GM18508 (cell line): ENCODE measurements at regions not wholly inside any gene's neighbourhood (a gene's known extent, or its start where the extent isn't known, plus 50 kb on each side); places are given as distances from the start of the nearest gene placed in this dataset.

Experiments used
- ATAC-seq: cut with Tn5 transposase; IDR thresholded peaks from one replicate; pipeline ENCODE4 v1.9.1; 2021; ENCODE audit warnings: moderate number of reproducible peaks; ENCODE audit not compliant: insufficient read depth, unreplicated experiment

- no peak for ATAC-seq
These were observed 152.3 kb upstream of the ZNF516 start for GRCh38 chr18:76647322-76647721.

DNA sequence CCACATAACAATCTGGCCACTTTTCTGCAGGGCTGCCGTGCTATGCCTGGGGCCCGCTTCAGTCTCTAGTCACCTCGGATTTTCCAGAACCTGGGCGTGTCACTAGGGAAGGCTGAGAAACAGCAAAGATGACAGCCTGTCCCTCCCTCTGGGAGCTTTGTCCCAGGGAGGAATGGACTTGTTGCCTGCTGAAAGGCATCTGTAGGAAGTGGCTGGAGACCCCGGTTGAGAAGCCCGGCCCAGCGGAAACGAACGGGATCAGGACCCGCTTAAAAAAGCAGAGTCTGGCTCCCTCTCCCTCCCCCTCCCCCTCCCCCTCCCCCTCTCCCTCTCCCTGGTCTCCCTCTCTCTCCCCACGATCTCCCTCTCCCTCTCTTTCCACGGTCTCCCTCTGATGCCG is 149.5 kb upstream of the ZNF516 start:
- no peak for ATAC-seq

DNA sequence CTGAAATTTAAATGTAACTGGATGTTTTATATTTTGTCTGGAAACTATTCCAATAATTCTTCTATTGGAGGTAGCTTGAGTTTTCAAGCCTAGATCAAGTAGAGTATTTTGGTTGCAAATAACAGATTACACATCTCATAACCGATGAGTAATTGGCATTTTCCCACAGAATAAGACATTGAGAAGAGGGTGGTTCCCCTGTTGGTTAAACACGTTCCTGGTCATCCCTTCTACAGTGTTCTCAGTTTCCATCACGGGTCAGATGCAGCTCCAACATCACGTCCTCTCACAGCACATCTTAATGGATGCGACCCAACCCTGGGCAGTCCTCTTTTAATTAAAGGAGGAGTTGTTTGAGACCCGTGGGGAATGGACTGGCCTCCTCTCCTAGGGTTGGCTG is 149.0 kb upstream of the ZNF516 start:
- ATAC-seq: no peak

DNA sequence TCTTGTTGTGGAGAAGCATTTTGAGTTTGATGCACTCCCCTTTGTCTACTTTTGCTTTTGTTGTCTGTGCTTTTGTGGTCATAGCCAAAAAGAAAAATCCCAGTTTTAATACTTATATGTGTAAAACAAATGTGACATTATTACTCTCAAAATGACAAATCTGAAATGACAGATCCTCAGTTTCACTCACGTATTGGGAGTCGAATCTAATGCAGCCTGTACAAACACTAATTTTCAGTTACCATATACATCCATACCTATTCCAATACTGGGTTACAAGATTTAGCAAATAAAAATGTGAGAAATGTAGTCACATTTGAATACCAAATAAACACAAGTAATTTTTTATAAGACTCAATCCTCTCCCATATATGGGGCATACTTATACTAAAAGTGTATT is 148.2 kb upstream of the ZNF516 start:
- no peak for ATAC-seq

- no peak for ATAC-seq
These were observed 145.4 kb upstream of the ZNF516 start for GRCh38 chr18:76640438-76640837.

GRCh38 chr18:76634564-76634963 is 139.5 kb upstream of the ZNF516 start:
- ATAC-seq: no peak

DNA sequence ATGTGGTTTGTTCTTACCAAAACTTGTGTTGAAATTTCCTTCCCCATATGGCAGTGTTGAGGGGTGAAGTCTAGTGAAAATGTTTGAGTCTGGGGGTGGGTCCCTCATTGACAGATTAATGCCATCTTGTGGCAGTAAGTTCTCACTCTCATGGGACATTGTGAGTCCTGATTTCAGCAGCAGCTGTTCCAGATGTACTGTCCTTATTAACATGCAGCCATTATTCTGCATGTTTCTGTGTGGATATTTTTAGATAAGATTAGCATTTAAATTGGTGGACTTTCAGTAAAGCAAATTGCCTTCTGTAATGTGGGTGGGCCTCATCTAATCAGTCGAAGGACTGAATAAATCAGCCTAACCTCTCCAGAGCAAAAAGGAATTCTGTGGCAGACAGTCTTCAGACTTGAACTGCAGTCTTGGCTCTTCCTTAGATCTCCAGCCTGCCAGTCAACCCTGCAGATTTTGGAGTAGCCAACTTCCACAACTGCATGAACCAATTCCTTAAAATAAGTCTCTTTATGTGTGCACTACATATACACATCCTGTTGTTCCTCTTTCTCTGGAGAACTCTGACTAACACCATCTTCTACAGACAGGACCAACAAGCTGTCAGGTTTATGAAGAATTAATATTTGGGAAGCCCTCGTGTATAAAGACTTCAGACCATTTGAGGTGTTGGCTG is 138.7 kb upstream of the ZNF516 start:
- no peak for ATAC-seq

- ATAC-seq: no peak
These were observed 132.4 kb upstream of the ZNF516 start for GRCh38 chr18:76627444-76627843.

GRCh38 chr18:76626991-76627390 is 131.9 kb upstream of the ZNF516 start:
- ATAC-seq: no peak

DNA sequence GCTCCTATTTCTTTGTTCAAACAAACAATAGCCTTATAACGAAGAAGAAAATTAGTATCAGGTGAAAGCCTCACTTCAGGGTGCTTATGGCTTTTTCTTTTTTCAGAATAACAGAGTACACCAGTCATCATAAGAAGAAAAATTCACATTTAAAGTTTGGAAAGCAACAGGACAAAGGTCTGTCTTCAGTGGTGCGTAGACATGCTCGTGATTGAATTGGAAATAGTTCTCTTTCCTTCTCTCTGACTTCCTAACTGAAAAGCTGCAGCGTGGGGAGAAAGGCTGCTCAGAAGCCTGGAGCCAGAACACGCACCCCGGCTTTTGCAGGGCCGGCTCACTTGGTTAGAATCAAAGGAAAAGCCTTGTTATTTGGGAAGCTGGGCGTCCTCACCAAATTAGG is 127.6 kb upstream of the ZNF516 start:
- ATAC-seq: no peak

- no peak for ATAC-seq
These were observed 126.9 kb upstream of the ZNF516 start for GRCh38 chr18:76621782-76622495.

- no peak for ATAC-seq
These were observed 126.2 kb upstream of the ZNF516 start for GRCh38 chr18:76621226-76621625.

DNA sequence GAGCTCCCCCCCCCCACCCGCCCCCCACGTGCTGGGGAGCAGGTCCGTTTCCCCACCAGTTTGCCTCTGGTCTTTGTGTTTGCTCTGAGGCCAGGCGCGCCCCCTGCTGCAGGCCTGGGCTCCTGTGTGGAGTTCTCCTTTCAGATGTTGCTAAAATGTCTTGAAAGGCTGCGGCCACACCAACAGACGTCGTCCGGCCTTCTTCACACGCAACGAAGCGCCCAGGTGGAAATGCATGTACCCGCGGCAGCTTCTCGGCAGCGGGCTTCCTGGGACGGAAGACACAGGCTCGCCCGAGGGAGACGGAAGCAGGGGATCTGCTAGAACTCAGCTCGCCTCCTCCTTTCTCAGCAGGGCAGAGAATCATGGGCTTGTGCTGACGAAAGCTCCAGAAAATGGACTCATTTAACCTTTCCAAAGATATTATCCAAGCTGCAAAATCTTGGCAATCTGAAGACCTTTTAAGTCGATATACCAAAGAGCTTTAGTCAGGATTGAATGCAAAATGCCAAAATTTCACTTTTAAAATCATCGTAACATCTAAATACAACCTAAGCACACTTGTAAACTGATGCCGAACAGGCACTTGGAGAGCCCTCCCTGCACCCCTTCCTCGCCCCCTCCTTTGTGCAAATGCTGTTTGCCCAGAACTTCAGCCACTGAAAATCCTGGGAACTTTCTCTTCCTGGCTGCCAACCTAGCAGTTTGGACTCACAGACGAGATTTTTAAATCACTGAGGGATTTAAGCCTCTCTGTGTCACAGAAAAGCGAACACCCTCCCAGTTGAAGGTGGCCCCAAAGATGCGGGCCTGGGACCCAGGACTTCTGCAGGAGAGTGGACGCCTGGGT is 125.5 kb upstream of the ZNF516 start:
- ATAC-seq: peak; percentile 86

DNA sequence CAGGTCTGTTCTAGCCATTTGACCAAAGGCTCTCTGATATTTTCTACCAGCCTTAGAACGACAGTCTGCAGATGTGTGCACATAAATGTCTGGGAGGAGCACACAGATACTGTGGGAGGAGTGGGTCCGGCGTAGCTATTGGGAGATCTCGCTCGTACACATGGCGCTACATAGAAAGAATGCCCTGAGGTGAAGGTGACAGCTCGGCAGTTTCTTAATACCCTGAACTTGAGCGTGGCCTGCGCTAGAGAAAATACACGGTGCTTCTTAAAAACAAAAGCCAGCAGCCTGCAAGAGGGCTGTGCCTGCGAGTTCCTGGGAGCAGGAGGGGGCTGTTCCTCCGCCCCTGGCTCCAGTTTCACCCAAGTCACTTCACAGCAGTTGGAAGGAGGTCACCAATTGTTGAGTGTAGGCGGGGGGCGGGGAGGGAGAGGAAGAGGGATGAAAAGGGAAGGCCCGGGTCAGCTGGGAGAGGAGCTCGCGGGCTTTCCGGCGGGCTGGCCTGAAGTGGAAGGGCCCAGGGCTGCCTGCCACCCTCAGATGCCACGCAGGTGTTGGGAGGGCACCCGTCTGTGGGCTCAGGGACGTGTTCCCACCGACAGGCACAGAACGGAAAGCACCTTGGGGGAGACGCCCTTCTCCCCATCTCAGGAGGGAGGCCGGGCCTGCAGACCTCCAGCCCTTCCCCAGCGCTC is 124.7 kb upstream of the ZNF516 start:
- ATAC-seq: no peak

- ATAC-seq: no peak
These were observed 124.2 kb upstream of the ZNF516 start for GRCh38 chr18:76619261-76619620.

DNA sequence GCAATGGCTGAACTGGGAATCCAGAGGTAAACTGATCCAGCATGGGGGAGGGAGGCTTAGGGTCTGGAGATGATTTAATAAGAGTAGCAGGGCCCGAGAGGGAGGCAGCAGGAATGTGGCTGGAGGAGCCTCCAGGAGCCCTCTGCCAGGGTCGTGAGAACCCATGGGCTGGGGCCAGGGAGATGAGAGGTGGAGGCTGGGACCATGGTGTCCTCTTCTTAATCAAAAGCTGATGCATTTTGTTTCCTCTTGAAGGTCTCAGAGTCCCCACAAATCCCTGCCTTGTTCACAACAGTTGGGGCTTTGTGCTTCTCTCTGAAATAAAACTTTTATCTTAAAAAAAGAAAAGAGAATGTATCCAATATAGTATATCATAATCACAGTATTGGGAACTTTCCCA is 123.7 kb upstream of the ZNF516 start:
- ATAC-seq: no peak

DNA sequence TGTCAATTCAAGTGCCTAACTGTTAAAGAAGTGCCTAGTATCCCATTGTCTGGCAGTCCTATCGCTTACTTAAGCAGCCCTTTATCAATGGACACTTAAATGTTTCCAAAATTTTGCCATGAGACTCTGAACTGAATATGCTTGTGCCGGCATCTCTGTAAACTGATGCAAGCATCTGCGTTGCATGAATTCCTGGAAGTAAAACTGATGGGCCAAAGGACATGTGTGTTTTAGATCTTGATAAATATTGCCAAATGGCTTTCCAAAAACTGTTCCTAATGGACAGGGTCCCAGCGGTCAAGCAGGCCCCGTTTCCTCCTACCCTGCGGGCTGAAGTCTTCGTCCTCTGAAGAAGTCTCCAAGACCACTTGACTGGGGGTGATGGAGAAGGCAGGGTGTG is 121.3 kb upstream of the ZNF516 start:
- ATAC-seq: no peak

DNA sequence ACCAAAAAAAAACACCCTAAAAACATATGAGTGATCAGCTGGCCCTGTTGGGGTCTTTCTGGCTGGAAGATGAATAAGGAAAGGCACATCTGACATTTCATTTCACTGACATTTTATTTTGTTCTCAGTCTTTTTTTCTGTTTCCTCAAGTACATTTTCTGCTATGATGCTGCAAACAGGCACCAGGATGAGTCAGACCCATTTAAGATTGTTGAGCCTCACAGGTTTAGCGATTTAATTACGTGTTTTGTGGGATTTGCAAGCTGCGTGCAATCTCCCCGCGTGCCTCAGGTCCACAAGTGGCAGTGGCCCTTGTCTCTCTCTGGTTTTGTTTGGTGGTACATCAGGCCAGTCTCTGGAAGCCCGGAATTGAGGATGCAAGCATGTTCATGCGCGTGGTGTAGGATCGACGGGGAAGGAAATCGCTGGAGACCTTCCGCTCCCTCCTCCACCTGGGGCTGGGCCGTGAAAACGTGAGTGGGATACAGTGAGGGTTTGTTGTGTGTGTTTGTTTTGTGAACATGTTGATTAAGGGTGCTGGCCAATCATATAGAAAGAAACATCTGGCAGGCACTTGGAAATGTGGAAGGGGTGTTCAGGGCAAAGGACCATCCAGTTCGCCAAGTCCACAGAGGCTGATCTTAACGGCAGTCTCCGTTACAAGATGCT is 120.2 kb upstream of the ZNF516 start:
- ATAC-seq: no peak

DNA sequence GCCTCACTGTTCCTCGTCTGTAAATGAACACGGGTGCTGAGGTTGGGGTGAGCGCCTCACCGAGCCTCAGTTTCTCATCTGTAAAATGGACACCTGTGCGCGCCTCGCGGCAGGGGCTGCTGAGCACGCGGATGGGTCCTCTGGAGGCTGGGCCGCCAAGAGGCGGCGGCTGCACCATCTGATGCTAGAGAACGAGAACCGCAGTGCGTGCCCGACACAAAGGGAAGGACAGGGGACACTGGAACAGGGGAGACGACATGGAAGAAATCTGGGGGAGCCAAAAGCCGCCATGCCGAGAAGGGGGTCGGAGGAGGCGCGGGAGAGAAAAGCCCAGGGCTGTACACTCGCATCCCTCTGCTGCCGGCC is 118.7 kb upstream of the ZNF516 start:
- ATAC-seq: no peak

DNA sequence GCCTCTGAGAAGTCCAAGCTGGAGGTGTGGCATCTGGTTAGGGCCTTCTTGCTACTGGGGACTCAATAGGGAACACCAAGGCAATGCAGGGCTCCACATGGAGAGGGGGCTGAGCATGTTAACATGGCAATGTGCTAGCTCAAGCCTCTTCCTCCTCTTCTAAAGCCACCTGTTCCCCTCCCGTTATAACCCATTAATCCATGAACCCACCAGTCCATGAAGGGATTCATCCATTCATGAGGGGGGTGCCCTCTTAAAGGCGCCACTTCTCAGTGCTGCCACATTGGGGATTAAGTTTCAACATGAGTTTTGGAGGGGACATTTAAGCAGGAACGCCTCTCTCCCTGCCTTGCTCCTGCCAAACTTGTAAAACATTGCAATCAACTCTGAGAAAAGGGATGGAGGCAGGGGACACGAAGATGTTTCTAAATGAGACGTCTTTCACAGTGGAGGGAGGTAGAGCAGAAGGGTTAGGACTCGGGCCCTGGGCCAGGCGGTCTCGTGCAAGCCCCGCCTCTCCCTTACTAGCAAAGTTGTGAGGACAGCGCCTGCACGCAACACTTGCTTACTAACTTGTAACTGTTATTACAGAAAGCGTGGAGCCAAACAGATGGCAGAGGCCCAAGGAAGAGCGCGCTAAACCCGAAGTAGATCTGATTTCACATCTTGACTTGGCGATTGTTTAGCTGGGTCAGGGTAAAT is 118.2 kb upstream of the ZNF516 start:
- no peak for ATAC-seq
